CD4-positive, alpha-beta T cell treated with Interleukin-21 for 1 hour (primary cell): ENCODE measurements at regions not wholly inside any gene's neighbourhood (a gene's known extent, or its start where the extent isn't known, plus 50 kb on each side); places are given as distances from the start of the nearest gene placed in this dataset.
"Not testable (repeated sequence)": the region's sequence is repeated elsewhere in the genome, so short reads cannot be mapped to it uniquely, and the experiment has no call there.

ENCODE experiments used
- DNase-seq: peaks from one replicate; pipeline ENCODE4 v3.0.0-alpha.2; 2020

GRCh38 chr1:41978986-41979385, 60.3 kb upstream of the HIVEP3 start:
- DNase-seq, result no peak

DNA sequence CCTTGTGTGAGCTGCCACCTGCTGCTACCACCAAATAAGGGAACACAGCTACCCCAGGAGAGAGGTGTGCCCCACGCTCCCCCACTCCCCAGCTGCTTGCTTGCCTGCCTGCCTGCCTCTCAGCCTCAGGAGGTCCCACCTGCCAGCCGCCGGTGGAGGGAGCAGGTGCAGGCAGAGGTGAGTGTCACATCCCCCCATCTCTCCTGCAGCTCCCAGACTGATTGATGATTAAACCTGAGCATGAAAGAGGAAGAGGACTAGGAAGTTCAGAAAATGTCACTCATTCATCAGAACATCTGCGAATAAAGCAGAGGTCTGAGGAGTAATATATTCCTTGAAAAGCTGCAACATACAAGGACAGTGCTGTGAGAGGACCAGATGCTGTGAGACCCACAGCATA, 58.6 kb upstream of the HIVEP3 start:
- no peak for DNase-seq

- no peak for DNase-seq
Observed at GRCh38 chr1:41976671-41977070, 57.9 kb upstream of the HIVEP3 start.

DNA sequence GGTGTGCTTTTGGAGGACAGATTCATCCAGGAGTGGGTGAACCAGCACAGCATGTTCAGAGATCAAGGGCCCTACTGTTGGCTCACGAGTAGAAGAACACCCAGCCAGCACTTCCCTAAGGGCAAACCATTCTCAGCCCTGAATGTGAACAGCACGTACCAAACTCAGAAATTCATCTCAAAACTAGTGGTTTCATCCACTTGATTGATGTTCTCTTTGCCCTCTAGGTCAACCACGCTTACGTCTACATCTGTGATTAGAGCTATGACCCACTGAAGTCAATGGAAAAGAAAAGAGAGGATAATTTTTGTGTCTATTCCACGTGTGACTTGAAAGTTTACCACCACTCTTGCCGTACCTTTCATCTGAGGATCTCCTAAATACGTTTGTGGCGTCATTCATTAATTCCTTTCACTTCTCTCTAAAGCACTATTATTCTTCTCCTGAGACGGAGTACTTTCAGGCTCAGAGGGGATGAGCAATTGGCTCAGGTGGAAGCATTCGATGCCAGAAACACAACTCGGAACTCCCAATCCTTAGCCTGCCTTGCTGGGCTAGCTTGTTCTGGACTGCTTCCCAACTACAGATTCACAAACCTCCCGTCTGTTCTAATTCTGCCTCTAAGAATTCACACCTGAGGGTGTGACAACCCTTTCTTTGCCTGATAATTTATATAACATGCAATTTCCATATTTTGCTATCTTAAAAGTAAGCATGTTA, 57.3 kb upstream of the HIVEP3 start:
- no peak for DNase-seq

DNA sequence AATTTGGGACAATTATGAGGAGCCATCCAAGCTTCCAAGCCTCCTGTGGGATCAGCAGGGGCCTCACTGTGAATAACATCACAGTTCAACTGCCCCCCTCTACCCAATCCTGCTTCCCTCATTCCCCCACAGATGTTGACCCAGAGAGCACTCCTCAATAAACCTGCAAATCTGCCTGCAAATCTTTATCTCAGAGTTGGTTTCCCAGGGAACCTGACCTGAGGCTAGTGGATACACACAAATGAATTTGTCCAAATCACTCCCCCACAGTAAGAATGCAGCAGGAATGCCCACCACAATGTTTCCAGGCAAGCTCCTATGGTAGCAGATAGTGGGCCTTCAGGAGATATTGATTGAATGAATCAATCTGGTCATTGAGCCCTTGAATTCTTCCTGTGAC, 56.4 kb upstream of the HIVEP3 start:
- no peak for DNase-seq

DNA sequence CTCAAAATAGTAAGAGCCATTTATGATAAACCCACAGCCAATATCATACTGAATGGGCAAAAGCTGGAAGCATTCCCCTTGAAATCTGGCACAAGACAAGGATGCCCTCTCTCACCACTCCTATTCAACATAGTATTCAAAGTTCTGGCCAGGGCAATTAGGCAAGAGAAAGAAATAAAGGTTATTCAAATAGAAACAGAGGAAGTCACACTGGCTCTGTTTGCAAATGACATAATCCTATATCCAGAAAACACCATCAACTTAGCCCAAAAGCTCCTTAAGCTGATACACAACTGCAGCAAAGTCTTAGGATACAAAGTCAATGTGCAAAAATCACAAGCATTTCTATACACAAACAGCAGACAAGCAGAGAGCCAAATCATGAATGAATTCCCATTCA, 49.8 kb upstream of the HIVEP3 start:
- not testable (repeated sequence) for DNase-seq
